ENCODE measurements at regions not wholly inside any gene's neighbourhood (a gene's known extent, or its start where the extent isn't known, plus 50 kb on each side); places are given as distances from the start of the nearest gene placed in this dataset.

DNA sequence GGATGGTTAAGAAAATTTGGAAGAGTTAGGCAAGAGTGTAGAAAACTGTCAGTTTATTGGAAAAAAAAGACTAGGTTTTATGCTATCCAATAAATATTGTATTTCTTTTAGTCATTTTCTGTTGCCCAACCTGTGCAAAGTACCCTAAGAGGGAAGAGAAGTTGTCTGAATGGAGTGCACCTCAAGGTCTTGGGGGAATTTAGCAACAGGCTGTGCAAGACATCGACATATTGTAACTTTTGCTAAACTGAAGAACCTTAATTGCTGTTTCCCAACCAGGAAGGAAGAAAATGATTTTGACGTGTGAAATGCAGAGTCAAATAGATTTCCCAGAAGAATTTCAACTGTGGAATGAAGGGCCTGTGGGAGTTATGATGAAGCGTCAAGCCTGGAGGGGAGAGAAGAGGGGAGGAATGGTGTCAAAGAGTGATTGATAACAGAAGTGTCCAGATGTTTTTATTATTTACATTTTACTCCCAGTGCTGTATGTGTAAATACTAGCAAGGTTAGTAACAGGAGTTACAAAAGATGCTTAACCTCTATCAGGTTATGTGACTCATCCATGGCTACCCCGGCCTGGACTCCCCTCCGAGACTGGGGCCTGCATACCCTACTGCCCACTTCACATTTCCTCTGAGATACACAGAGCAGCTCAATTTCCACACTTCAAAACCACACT, 246.8 kb downstream of the MYLK4 start:
- peak; percentile 23 for DNase-seq (ENCODE audit: low read depth, low spot score)

DNA sequence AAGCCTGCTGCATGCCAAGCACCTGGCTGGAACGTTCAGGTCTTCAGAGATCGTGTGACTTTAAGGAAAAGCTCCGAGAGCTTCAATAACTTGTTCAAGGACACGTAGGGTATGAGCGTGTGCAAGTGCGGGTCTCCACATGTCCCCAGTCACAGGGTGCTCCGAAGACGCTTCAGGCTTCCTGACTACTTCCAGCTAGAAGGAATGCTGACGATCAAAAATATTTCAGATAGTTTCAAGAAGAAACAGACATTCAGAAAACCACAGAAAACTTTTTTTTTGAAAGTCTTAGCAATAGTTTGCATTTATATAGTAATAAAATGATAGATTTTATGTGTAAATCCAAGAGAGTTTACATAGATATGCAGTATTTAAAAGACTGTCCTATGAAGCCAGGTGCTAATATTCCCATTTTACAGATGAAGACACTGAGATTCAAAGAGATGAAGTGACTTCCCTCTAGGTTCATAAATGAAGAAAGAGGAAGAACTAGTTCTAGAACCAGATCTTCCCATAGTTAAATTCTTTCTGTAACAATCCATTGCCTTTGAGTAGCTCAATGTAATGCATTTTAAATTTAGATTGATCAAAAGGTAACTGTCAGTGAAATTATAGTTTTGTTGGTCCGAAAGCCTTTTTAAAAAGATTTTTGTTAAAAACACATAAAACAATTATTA, 247.6 kb downstream of the MYLK4 start:
- no peak for DNase-seq (ENCODE audit: low read depth, low spot score)

DNA sequence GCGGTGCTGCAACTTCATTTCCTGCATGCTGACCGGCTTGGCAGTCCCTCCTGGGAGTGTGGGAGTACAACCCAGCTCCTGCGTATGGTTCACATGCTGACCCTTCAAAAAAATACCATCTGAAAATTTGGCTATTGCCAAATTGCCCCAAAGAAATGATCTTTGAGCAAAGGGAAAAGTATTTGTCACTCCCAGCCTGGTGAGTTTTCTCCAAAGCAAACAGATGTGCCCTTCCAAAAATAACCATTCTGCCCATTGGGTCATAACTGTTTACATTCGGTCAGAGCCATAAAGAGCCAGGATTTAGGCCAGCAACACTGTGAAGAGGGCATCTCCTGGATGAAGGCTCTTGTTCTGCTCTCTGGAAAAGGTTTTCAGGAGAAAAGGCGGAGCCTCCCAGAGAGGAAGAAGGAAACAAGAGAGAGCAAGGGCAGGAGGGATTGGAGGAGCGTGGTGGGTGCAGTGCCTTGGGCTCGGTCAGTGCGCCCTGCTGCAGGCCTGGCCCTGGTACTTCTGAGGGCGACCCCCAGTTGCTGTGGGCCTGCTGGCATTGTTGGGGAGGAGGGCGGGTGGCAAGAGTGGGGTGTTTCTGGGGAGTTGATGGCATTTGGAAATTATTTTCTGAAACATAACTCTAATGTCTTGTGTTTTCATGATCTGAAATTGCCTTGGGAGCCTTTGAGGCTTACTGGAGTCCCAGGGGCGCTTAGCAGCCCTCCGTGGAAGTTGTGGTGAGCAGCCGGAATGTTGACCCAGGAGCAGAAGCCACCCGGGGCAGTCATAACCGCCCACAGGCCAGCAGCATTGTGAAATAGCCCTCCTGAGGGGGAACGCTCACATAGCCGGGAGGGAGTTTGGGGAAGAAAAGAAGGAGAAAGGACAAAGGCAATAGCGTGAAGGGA, 248.4 kb downstream of the MYLK4 start:
- peak; percentile 15 for DNase-seq (ENCODE audit: low read depth, low spot score)

DNA sequence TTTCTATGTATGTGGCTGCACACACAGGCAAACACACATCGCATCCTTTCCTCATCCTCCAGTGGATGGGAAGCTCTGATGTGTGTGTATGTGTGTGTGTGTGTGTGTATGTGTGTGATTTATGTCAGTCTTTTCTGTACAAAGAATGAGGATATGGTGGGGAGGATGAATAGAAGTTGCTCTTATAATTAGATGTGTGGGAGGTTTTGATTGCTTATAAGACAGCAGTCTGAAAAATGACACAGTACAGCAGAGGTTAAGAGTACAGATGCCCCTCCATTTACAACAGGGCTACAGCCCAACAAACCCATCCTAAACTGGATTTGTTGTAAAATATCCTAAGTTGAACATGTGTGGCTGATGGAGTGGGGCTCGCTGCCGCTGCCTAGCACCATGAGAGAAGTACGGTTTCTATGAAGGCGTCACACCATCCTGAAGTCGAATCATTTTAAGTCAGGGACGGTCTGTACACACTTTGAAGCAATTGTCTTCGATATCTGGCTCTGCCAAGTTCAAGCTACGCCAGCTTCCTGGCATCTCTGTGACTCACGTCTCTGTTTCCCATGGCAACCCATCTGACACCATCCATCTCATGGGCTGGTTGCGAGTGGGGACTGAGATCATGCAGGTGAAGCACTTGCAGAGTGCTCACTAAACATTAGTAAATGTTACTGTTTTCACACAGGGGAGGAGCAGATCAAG, 252.6 kb downstream of the MYLK4 start:
- peak; percentile 69 for DNase-seq (ENCODE audit: low read depth, low spot score)

DNA sequence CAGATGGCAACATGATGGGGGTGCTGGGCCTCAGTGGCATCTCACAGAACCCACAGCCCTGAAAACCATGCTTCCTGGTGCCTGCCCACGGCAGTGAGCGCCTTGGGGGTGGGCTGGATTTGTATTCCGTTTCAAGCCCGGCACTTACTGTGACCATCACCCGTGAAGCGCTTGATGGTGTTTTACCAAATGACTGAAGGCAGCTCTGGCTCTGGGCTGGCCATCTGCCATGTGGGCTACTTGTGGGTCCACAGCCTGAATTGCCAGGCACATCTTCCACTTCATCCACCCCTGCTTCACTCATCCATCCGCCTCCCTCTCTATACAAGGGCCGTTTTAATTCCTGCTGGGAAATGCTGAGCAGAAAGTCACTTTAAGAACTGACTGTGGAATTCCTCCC, 250.9 kb upstream of the GMDS start:
- no peak for DNase-seq (ENCODE audit: low read depth, low spot score)

DNA sequence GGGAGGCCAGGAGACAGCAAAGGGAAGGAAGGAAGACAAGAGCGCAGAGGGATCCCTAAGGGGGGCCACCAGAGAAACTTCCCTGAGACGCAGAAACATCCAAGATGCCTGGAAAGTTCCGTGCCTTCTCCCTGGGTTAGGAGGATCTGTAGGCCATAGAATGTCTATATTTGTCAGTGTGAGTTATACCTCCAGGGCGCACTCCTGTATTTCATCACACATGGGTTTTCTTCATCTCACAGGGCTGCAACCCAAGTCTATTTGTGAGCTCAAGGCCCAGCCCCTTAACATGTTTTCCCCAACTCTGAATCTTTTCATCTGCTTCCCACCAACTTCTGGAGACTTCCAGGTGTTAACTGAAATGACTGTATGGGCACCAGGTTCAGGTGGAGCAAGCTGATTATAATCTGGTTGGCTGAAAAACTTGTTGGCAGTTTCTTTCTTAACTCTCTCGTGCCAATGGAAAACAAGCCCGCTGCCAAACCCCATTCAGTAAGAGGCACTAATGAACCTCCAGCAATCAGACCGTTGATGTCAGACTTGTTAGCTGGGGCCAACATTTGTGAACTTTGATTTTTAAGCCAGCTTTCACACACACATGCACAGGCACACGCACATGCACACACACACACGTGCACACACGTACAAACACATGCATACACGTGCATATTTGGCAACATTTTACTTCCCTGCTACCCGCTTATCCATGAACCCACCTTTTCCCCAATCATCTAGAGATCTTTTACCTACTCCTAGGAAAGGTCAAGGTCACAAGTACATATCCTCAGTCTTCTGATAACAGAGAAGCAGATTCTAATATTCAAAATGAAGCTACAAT, 247.5 kb upstream of the GMDS start:
- peak; percentile 46 for DNase-seq (ENCODE audit: low read depth, low spot score)

DNA sequence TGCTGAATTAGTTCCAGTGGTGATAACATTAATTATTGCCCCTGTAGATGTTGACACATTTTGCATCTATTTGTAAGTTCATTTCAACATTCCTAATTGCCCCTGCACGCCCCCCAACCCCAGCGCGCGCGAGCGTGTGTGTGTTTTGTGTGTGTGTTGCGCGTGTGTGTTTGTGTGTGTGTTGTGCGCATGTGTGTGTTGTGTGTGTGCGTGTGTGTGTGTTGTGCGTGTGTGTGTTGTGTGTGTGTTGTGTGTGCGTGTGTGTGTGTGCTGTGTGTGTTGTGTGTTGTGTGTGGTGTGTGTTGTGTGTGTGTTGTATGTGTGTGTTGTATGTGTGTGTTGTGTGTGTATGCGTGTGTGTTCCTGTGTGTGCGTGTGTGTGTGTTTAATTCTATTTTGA, 245.7 kb upstream of the GMDS start:
- no peak for DNase-seq (ENCODE audit: low read depth, low spot score)

DNA sequence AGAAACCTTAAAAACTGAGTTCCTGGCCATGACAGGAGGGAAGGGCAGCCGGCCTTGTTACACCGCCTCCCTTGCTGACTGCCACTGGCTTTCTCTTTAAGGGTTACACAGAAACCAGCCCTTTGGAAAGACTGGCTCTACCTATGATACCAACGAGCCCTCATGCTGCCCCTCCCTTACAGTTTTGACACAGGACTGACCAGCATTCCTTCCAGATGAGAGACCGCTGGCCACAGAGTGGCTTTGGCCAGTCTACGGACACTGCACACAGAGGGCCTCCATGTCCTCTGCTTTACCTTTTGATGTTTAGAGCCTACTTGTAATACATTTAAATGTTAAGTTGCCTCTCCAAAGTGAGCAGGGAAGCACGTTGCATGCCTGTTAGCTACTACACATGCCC, 243.2 kb upstream of the GMDS start:
- no peak for DNase-seq (ENCODE audit: low read depth, low spot score)

DNA sequence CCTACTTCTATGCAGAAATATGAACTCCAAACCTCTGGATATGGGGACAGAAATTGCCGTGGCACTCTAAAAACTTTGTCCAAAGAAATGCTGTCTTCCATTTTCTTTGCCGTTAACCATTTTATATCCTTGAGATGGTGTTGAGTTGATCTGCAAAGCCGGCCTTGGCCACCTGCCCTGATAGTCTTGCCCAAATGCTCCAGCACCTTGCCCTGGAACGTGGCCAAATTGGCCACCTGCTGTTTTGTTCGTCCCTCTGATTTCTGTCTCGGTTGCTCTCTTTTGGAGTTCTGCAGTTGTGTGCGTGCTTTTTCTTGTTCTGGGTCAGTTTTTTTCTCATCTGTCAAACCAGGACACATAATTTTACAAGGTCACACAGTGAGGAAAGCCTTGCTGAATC, 239.7 kb upstream of the GMDS start:
- no peak for DNase-seq (ENCODE audit: low read depth, low spot score)

DNA sequence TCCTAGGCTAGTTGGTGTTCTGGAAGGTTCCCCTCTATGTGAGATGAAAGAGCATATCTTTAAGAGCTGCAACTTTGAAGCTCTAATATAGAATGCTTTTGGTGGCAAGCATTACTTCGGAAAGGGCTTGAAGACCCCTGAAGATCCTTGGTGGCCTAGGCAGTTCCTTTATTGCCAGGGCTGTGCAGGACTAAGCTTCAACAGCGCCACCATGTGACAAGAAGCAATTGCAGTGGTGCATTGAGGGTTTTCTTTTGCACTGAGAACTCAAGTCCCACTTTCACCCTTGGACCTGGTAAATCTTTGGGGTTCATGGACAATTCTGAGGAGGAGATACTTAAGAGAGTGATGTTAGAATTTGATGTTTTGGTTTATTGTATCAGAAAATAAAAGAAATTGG, 237.4 kb upstream of the GMDS start:
- no peak for DNase-seq (ENCODE audit: low read depth, low spot score)

DNA sequence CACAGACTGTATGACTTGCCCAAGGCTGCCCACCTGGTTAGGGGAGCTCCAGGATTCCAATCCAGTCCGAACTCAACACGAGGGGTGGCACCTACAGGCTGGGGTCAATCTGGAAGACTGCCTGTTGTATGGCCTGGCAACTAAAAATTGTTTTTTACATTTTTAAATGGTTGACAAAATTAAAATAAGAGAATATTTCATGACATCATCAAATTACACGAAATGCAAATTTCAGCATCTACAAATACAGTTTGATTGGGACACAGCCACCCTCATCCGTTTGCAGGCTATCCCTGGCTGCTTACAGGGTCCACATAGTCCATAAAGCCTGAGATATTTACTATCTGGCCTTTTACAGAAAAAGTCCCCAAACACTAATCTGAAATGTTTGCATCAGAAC, 235.9 kb upstream of the GMDS start:
- no peak for DNase-seq (ENCODE audit: low read depth, low spot score)

DNA sequence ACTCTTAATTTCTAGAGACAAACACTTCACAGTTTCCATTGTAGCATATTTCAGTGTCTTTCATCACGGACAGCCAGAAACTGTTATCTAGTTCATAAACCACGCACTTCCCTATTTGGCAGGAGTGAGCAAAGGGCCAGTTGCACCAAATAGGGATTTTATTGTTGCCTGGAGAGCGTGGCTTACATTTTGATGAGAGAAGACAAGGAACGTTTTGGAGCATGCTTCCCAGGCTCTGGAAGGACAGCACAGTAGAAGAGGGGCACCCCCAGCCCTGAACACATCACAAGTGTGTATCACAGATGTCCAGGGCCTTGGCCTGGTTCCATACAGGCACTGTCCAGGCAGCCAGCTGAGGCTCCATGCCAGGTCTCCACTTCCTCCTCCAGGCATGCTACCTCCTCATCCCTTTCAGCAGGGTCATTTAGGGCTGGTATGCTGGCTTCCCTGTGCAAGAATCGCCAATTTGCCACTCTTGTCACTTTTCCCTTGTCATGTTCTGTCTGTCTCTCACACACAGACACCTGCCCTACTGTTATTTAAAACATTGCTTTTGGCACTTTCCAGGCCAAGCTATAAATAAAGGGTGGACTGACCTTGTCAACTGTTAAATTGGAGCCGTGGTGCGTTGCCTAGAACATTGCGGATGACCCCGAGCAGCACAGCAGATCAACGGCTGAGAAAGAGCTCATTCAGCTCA, 235.0 kb upstream of the GMDS start:
- DNase-seq (ENCODE audit: low read depth, low spot score) = no peak

DNA sequence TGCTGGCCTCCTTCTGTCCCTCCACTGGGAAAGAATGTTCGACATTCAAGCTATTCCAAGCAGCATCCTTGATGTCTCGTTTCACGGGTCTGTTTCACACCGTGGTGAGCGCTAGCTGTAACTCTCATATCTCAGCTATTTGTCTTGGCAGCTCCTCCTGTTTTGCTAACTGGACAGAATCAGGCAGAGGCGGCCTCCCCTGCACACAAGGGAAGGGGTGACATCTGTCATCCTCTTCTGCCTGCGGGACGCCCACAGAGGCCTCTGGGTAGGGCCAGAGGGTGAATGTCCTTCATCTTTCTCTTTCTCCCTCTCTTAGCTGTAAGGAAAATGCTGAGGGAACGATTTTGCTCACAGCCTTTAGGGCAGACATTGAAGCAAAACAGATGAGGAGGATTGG, 232.8 kb upstream of the GMDS start:
- peak; percentile 86 for DNase-seq (ENCODE audit: low read depth, low spot score)

DNA sequence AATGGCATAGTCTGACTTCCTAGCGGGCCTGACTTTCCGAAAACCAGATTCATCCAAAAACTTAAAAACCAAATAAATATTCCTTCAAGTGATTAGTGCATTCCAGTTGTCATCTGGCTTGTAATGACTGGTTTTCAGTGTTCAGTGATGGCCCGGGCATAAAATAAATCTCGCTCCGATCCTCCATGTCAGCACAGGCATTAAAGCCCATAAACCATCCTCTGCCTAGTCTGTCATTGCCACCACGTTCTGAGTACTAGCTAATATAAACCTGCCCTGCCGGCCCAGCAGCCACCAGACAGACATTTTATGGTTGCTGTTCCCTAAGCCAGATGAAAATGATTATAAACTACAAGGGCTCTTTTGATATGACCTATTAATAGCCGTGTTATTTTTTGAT, 232.3 kb upstream of the GMDS start:
- no peak for DNase-seq (ENCODE audit: low read depth, low spot score)

DNA sequence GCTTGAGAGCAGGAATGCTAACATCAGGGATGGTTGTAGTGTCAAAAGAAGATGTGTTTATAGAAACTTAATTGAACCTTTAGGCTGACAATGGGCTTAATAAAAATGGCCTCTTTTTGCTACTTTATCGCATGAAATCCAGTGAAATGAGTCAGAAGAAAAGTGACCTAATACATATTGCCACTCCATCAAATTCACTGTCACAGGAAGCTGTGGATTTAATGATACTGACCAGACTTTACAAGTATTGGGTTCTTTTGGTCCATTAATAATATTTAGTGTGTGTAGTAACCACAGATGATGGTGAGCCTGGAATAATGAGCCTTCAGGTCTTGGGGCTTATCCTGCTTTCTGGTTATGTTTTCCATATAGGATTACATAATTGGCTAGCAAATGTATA, 231.8 kb upstream of the GMDS start:
- no peak for DNase-seq (ENCODE audit: low read depth, low spot score)

DNA sequence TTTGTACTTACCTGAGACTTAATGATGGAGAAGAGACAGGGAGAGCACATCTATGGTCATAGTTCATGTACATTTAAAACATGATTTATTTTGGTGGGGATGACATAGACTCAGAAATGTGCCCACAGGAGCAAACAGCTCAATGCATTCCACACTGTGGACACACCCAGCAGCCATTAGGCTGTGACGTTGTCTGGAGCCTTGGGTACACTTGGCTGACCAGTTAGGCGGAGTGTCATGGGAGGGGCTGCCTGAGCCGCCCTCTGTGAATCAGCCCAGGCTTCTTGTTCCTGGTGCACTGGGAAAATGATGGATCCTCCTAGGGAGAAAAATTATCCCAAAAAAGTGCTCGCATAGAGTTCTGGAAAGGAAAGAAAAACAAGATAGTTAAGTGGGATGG, 231.0 kb upstream of the GMDS start:
- DNase-seq (ENCODE audit: low read depth, low spot score) = peak; percentile 23

DNA sequence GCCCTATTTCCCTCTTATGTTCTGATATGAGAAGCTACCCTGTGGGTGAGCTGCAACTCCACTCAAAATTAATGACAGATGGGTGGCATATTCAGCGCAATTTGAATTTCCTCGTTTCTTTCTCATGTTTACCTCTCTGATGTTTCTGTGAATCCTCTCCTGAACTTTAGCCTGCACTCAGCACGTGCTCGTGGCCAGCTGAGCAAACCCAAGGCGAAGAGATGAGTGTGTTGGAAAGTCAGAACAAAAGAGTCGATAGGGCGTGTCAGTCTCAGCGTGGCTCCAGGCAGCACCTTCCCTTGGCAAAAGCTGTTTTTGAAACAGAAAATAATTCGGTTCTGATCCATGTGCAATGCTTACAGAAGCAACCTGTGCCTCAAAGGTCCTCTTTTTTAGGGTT, 226.1 kb upstream of the GMDS start:
- no peak for DNase-seq (ENCODE audit: low read depth, low spot score)

DNA sequence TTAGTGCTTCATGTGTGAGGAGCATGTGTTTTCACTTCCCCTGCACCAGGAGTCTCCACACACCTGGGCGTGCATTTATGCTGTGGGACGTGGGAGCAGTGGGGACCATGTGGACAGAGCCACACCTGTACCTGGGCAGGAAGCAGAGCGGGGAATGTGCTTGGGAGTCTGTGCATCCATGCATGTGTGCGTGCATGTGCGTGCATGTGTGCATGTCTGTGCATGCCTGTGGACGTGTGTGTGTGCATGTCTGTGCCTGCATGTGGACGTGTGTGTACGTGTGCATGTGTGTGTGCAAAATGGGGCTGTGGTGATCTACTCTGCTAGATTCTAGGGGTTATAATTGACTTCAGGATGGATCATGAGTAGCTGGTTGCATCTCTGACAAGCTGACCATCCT, 224.0 kb upstream of the GMDS start:
- no peak for DNase-seq (ENCODE audit: low read depth, low spot score)

DNA sequence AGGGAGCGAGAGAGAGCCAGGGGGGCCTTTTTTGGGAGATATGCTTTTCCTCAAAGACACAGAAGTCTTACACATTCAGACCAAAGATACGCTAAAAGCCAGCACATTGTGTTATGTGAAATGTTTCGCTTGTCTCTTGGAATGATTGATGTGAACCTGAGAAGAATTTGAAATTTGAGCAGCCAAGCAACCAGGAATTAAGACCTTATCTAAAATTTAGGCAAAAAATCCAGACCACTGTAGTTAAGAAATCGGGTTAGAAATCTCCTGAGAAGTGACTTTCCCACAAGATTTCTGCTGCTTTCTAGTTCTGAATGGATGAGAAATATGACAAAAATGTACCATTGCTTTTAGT, 223.2 kb upstream of the GMDS start:
- peak; percentile 38 for DNase-seq (ENCODE audit: low read depth, low spot score)

DNA sequence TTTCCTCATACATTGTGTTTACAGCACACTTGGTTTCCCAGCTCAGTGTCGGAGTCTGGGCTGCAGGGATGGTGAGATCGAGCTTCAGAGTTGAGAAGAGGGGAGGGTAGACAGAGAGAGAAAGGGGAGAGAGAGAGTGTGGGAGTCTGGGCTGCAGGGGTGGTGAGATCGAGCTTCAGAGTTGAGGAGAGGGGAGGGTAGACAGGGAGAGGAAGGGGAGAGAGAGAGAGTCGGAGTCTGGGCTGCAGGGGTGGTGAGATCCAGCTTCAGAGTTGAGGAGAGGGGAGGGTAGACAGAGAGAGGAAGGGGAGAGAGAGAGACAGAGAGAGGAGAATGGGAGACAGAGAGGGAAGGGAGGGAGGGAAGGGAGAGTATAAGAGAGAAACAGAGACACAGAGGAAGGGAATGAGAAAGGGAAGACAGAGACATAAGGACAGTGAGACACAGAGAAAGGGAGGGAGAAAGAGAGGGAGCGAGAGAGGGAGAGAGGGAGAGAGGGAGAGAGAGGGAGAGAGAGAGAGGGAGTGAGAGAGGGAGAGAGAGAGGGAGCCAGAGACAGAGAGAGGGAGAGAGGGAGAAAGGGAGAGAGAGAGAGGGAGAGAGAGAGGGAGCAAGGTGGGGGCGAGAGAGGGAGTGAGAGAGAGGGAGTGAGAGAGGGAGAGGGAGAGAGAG, 222.7 kb upstream of the GMDS start:
- DNase-seq (ENCODE audit: low read depth, low spot score) = peak; percentile 15
